GM18867 (cell line): ENCODE measurements at regions not wholly inside any gene's neighbourhood (a gene's known extent, or its start where the extent isn't known, plus 50 kb on each side); places are given as distances from the start of the nearest gene placed in this dataset.

ENCODE experiments used
- ATAC-seq: cut with Tn5 transposase; IDR thresholded peaks from one replicate; pipeline ENCODE4 v1.9.1; 2021; ENCODE audit warnings: mild to moderate bottlenecking, moderate library complexity; ENCODE audit not compliant: unreplicated experiment

DNA sequence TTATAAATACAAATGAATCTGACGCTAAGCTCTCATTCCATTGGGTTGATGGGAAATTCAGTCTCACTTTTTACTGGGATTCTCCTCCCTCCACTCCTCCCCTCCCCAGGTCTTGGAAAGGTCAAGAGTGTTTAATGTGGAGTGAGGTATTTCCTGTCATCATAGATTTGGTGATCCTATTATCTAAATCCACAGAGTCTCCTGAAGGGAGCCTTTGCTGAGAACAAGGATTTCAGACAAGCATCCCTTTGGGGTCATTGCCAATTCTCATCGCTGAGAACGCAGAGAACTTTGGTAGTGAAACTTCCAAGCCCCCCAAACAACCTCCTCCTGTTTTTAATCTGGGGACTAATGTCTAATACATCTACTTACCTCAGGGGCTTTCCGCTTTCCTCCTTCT, 297.9 kb downstream of the OTOL1 start:
- ATAC-seq: no peak

DNA sequence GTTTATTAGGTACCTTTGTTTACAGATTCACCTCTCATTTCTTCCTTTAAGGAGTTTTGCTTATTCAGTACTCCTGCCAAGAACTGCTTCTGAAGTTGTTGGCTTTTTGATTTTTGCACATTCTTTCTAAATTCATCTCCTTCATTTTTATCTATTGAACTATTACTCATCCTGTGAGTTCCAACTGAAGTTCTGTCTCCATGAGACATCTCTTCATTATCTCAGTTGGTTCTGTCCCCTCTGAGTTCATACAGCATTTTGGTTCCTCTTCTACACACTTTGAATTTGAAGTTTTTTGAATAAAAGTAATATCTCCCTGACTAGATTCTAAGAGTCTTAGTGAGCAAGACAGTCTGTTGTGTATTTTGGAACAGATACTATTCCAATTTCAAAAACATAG, 299.7 kb downstream of the OTOL1 start:
- ATAC-seq: no peak

DNA sequence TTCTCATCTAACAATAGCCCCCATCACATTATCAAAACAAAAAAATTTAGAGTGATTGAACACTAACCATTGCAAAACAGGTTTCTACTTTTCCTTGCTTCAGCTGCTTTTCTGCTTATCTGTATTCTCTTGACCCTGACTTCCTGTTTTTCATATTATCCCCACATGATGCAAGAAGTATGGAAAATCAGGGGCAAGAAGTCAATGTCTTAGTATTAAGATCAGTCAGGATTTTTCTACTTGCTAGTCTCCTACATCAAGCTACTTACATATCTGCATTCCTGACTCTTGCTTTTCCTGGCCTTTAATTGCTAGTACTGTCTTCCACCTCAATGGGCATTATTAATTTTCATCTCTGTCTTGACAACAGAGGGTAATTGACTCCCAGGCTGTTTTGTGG, 300.2 kb downstream of the OTOL1 start:
- no peak for ATAC-seq

DNA sequence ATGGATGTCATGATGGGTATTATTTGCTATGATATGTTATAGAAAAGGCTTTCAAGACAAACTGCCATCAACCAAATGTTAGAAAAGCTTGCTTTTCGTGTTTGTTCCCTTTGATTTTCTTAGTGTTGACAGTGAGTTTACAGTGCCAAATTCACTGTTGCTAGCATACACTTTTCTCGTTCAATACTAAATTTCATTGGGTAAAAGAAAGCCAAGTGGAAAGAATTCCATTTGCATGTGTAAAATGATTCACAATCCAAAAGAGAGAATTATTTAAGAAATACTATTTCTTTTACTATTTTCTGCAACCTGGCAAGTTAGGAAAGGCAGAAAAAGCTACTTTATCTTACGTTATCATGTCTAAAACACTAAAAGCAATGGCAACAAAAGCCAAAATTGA, 301.4 kb downstream of the OTOL1 start:
- no peak for ATAC-seq

DNA sequence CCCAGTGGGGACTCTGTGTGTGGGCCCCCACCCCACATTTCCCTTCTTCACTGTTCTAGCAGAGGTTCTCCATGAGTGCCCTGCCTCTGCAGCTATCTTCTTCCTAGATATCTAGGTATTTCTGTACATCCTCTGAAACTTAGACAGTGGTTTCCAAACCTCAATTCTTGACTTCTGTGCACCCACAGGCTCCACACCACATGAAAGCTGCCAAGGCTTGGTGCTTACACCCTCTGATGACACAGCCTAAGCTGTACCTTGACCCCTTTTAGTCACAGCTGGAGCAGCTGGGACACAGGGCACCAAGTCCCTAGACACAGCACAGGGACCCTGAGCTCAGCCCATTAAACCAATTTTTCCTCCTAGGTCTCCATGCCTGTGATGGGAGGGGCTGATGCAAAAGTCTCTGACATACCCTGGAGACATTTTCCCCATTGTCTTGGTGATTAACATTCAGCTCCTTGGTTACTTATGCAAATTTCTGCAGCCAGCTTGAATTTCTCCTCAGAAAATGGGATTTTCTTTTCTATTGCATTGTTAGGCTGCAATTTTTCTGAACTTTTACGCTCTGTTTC, 304.5 kb downstream of the OTOL1 start:
- peak; percentile 48 for ATAC-seq

DNA sequence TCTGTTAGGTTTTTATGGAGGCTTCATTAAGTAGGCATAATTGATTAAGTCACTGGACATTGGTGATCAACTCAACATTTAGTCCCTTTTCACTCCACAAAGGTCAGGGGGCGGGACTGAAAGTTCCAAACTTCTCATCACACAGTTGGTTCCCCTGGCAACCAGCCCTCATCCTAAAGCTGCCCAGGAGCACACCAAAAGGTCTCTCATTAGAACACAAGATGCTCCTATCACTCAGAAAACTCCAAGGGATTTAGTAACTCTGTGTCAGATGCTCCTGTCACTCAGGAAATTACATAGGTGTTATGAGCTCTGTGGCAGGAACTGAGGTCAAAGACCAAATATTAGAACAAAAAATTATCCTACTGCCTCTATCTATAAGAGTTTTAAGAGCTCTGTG, 321.5 kb downstream of the OTOL1 start:
- no peak for ATAC-seq

DNA sequence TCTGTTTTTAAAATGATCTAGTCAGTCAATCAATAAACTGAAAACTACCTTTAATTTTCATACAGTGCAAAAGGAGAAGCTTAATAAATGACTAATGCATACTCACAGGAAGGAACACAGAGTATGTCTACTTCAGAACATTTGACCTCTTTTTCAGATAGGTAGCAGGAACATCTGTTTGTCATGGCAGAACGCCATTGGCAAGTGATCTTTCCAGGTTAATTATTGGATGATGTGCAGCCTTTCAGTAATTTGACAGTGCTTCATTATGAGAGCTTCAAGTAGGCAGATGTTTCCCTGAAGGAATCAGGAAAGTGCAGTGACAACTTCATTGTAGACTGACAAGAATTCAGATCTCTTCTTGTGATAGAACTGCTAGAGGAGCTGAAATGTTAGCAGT, 325.0 kb downstream of the OTOL1 start:
- no peak for ATAC-seq

DNA sequence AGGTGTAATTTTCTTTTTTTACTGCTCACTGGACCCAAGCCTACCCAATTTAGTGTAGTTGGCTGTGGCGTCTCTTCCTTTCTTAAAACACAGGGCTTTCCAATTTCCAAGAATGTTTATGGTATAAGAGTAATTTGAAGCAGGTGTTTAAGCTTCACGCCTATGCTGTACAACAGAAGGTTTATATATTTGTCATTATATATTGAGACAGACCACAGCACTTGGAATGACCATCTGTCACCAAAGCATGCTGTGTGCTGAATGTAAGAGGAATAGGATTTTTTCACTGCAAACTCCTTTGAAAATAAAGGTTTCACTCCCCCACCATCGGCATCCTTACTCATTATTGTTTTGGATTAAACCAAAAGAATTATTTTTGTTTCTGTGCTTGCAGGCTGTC, 325.7 kb downstream of the OTOL1 start:
- ATAC-seq: no peak

DNA sequence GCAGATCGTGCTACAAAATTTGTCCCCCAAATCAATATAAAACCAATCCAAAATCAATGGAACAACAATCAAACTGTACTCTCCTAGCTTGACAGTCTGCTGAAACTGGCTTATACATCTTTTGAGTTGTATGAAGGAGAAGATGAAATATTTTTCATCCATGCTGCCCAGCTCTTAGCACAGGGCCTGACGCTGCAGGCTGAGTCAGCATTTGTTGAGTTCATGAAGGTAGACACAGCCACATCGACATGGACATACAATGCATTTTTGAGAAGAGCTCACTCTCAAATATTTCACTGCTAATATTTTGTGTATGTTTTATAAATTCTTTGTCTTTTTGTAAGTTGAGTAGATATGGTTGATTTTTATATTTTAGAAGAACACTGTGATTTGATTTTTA, 327.3 kb downstream of the OTOL1 start:
- no peak for ATAC-seq

DNA sequence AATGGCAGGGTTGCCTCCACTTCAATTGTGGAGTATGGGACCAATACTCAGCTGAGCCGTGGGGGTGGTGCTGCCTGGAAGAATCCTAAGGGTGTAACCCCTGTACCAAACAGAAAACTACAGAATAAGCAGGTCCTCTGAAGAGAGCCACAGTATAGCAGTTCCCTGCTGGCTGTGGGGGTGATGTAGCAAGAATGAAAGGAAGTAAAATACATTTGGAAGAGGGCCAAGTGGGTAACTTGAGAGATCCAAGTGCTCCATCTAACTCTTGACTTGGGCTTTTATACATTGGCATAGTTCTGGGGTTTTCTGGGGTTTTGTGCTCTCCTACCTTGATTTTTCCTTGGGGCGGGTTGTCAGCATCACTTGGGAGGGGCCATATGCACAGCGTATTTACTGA, 341.4 kb downstream of the OTOL1 start:
- ATAC-seq: no peak

DNA sequence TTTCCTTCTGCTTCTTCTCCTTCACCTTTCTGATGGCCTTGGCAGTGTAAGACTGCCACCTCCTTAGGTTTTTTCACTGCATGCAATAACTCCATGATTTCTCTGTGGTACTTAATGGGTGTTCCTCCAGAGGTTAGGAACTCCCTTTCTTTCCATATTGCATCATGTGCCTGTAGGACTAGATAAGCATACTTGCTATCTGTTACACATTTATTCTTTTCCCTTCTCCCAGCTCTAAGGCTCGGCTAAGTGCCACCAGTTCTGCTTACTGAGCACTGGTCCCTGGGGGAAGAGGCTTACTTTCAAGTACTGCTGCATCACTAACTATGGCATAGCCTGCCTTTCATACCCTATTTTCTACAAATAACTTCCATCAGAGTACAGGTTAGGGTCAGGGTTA, 351.8 kb downstream of the OTOL1 start:
- ATAC-seq: no peak

DNA sequence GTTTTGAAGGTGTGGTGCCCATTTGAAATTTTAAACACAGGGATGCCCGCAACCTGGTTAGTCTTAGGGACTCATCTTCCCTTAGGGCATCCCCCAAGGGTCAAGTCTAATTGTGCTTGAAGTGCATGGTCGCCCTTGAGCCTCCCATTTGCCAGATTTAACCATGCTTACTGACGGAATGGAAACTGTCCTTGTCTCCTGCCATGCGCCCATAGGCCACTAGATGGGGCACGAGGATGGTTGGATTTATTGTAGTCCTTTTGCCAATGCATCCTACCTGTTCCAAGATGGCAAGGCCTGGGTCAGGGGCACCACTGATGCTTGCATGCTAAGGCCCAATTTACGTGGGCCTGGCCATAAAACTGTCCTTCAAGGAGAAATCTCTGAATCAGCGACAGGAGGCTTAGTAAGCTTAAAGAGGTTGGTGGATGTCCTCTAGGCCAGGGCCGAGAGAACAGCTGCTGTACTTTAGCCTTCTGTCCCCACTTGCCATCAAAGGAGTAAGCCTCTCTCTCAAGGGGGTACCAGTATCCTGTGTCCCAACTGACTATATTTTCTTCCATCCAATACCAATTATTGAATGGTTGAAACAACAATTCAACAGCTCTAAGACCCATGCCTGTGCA, 355.4 kb downstream of the OTOL1 start:
- ATAC-seq: peak; percentile 94

DNA sequence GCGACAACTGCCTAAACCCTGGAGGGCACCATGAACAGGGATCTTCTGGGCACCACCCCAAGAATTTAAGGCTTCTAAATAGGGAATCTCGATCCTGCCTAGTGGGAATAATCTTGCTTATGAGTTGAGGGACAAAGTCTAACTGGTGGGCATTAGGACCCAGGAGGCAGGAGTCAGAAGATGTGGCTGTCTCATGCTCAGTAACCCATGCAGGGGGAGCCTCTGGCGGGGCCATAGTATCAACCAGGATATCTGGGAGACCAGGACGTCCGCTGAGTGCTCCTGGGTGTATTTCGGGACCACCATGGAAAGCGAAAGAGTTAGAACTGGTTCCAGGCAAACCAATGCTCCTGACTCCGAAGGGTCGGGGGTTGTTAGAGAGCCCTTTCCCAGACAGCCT, 356.1 kb downstream of the OTOL1 start:
- ATAC-seq: no peak

DNA sequence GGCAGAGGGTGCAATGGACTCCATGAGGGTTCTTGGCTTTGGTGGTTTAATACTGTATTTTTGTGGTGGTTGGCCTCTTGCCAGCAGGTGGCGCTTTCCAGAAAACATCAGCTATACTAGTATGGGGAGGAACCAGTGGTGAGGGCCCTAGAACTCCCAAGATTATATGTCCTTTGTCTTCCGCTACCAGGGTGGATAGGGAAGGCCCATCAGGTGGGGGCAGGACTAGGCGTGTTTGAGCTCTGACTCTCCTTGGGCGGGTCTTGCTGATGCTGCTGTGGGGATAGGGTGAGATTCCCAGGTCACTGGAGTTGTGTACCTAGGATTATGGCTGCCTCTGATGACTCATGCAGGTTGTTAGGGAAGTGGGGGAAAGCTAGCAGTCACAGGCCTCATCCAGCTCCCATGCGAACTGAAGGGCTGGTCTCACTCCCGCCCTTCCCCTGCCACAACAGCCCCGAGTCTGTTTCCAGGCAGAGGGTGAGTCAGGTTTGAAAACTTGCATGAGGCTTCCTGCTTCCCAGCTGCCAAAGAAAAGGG, 357.7 kb downstream of the OTOL1 start:
- ATAC-seq: peak; percentile 73

DNA sequence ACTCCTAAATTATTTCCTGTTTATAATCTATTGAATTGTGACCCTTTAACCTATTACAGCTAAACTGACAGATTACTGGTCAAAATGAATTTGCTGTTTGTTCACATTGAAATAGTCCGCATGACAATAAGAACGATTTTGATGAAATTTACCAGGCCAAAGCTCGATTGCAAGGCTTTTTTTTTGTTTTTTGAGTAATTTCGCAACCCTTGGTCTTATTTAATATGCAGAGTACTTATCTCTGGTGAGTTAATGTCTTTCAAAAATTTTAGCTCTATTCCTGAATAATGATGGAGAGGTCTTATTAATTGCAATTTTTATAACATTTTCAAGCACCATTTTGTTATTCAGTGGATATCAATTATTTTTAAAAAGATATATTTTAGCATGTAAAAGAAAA, 362.4 kb downstream of the OTOL1 start:
- no peak for ATAC-seq

DNA sequence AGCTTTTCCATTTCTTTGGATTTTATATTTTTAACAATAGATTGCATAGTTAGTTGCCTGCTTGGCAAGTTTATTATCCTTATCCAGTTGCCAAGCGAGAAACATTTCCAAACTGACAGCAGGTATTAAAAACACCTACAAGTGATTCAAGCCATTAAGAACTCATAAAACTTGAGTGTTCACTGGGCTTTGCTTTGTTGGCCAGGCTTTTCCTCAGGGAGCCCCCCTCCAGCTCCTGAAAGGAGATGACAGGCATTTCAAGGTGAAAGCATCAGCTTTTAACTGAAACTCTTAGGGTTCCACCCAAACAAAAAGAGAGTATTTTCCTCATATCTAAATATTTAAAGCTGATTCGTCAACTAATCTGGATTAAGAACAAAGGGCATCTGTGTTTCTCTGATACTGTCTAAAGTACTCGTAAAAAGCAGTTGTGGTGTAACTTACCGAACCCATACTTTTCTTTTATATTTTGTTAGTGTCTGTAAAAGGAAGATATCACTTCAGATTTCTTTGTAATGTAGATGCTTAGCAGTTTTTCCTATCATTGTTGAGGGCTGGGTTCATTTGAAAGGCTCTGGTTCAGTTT, 363.4 kb downstream of the OTOL1 start:
- no peak for ATAC-seq

DNA sequence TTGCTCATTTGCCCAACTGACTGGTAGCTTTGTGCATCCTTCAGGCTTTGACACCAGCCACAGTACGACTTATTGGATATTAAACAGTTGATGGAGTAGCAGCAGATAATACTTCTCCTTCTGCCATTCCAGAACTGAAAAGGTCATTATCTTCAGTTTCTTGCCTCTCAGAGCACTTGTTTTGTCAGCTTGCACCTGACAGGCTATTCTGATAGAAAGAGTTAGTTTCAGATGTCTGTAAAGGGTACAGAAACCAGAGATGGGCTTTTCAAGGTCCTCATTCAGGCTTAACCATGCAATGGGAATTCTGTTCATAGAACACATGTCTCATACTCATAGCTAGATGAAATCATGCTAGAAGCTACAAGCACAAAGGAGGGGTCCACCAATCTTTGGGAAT, 367.2 kb downstream of the OTOL1 start:
- ATAC-seq: no peak

DNA sequence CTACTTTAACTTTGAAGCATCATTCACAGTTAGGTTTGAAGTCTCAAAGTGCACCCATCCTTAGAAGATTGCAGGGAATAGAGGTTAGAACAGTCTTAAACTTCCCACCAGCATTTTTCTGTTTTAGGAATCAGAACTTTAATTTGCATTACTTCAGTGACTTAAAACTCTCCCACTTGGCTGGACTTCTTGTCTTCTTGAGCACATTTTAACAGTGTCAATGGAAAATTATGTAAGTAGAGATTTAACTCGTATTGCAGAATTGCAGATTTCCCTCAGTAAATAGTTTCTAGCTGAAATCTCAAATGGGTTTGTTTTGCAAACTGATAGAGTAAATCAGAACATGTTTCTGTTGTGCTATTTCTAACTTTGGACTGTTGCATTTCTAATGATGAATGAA, 369.6 kb downstream of the OTOL1 start:
- no peak for ATAC-seq

DNA sequence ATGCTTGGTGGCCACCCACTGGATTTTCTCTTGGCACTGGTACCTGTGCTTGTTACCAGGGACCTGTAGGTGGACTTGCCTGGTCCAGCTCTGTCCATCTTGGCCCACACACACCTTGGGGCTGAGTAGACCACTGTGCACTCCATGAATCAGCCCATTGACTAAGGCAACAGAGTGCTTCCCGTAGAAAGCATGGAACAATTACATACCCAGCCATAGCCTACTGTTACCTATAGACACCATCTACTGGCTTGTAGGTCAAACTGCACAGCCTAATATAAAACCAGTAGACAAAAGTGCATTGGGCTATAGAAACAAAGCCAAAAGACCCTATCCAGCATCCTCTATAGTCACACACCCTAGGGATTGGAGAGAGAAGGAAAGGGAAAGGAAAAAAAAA, 378.9 kb downstream of the OTOL1 start:
- no peak for ATAC-seq

DNA sequence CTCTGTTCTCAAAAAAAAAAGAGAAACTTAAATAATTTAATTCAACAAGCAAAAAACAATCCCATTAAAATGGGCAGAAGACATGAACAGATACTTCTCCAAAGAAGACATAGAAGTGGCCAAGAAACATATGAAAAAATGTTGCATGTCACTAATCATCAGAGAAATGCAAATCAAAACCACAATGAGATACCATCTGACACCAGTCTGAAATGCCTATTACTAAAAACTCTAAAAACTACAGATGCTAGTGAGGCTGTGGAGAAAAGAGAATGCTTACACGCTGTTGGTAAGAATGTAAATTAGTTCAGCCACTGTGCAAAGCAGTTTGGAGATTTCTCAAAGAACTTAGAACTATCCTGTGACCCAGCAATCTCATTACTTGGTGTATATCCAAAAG, 382.9 kb downstream of the OTOL1 start:
- ATAC-seq: peak; percentile 74

DNA sequence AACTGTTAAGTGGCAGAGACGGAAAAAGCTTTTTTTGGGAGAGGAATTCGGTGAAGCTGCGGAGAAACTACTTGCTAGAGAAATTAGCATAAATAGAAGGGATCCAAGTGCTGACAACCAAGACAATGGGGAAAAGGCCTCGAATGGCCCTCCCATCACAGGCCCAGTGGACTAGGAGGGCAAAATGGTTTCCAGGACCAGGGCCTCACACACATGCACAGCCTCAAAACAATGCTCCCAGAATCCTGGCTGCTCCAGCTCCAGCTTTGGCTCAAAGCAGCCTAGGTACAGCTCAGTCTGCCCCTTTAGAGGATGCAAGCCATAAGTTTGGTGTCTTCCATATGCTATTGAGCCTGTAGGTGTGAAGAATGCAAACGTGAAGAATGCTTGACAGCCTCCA, 388.2 kb downstream of the OTOL1 start:
- ATAC-seq: no peak

DNA sequence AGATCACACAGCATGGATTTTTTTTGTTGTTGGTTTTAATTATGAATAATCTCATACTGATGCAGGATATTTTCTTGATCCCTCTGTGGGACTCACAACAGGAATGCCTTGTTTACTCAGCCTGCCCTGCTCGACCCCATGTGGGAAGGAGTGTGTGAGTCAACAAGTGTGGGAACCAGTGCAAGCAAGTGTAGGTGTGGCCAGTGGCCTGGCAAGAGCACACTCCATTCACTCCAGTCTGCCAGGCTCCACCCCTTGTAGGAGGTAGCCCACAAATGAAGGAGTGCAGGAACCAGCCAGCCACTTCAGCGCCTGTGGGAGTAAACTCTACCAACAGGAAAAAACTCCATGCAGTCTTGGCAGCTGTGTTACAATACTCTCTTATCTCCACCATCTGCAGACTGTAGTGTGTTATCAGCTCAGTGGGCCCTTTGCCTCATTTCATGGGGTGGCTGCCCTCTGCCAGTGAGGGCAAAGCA, 393.6 kb downstream of the OTOL1 start:
- no peak for ATAC-seq
